GM18508 (cell line): ENCODE measurements at regions not wholly inside any gene's neighbourhood (a gene's known extent, or its start where the extent isn't known, plus 50 kb on each side); places are given as distances from the start of the nearest gene placed in this dataset.

Source experiments
- ATAC-seq: cut with Tn5 transposase; IDR thresholded peaks from one replicate; pipeline ENCODE4 v1.9.1; 2021; ENCODE audit warnings: moderate number of reproducible peaks; ENCODE audit not compliant: insufficient read depth, unreplicated experiment

- no peak for ATAC-seq
Measured at GRCh38 chr7:52114056-52114455, 797.4 kb upstream of the COBL start.

GRCh38 chr7:52107355-52107754 lies 790.7 kb upstream of the COBL start:
- ATAC-seq: no peak

- ATAC-seq: no peak
Measured at GRCh38 chr7:52095861-52096260, 779.3 kb upstream of the COBL start.

GRCh38 chr7:52091996-52092395 lies 775.4 kb upstream of the COBL start:
- ATAC-seq: no peak

GRCh38 chr7:52091101-52091500 lies 774.5 kb upstream of the COBL start:
- no peak for ATAC-seq

GRCh38 chr7:52088008-52088901 lies 771.6 kb upstream of the COBL start:
- ATAC-seq: no peak

- no peak for ATAC-seq
Measured at GRCh38 chr7:52085610-52086009, 769.0 kb upstream of the COBL start.

- ATAC-seq: no peak
Measured at GRCh38 chr7:52080493-52080892, 763.9 kb upstream of the COBL start.

- ATAC-seq: no peak
Measured at GRCh38 chr7:52079726-52080125, 763.1 kb upstream of the COBL start.

GRCh38 chr7:52077571-52077970 lies 761.0 kb upstream of the COBL start:
- ATAC-seq: no peak

- no peak for ATAC-seq
Measured at GRCh38 chr7:52074912-52075311, 758.3 kb upstream of the COBL start.

GRCh38 chr7:52074071-52074470 lies 757.5 kb upstream of the COBL start:
- no peak for ATAC-seq

- no peak for ATAC-seq
Measured at GRCh38 chr7:52071744-52072143, 755.1 kb upstream of the COBL start.

GRCh38 chr7:52064493-52064892 lies 747.9 kb upstream of the COBL start:
- no peak for ATAC-seq

GRCh38 chr7:52061666-52062065 lies 745.1 kb upstream of the COBL start:
- ATAC-seq: no peak

GRCh38 chr7:52053525-52053924 lies 736.9 kb upstream of the COBL start:
- no peak for ATAC-seq

GRCh38 chr7:52030722-52031121 lies 714.1 kb upstream of the COBL start:
- ATAC-seq: no peak

- no peak for ATAC-seq
Measured at GRCh38 chr7:52026140-52026539, 709.5 kb upstream of the COBL start.

GRCh38 chr7:52021343-52021742 lies 704.7 kb upstream of the COBL start:
- no peak for ATAC-seq

- no peak for ATAC-seq
Measured at GRCh38 chr7:52018680-52019054, 702.1 kb upstream of the COBL start.

- ATAC-seq: no peak
Measured at GRCh38 chr7:52017802-52018679, 701.4 kb upstream of the COBL start.
